ENCODE measurements at regions not wholly inside any gene's neighbourhood (a gene's known extent, or its start where the extent isn't known, plus 50 kb on each side); places are given as distances from the start of the nearest gene placed in this dataset.
"Not testable (repeated sequence)": the region's sequence is repeated elsewhere in the genome, so short reads cannot be mapped to it uniquely, and the experiment has no call there.

- intact Hi-C loops (cut with micrococcal nuclease), result not testable (repeated sequence)
Observed at GRCh38 chr1:78203410-78203982, 157.7 kb downstream of the GIPC2 start.

DNA sequence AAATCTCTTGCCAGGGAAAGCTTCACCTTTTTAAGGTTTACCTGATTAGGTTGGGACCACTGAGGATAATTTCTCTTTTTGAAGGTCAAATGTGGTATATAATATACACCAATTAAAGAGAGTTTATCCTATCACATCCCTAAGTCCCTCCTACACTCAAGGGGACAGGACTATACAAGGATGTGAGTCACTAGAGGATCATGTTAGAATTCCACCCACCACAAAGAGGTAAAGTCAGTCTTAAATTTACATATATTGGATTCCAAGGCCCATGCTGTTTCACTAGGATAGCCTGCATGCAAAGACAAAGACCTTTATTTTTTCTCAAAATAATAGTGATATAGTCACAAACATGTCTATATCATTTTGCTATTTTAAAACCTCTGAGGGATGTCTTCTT, 164.4 kb downstream of the GIPC2 start:
- intact Hi-C loops (cut with micrococcal nuclease), result no loop called here

- intact Hi-C loops (cut with micrococcal nuclease), result no loop called here
Observed at GRCh38 chr1:78211483-78212092, 165.8 kb downstream of the GIPC2 start.

- intact Hi-C loops (cut with micrococcal nuclease), result no loop called here
Observed at GRCh38 chr1:78214334-78214733, 168.6 kb downstream of the GIPC2 start.

GRCh38 chr1:78222225-78222959, 176.6 kb downstream of the GIPC2 start:
- intact Hi-C loops (cut with micrococcal nuclease), result no loop called here

DNA sequence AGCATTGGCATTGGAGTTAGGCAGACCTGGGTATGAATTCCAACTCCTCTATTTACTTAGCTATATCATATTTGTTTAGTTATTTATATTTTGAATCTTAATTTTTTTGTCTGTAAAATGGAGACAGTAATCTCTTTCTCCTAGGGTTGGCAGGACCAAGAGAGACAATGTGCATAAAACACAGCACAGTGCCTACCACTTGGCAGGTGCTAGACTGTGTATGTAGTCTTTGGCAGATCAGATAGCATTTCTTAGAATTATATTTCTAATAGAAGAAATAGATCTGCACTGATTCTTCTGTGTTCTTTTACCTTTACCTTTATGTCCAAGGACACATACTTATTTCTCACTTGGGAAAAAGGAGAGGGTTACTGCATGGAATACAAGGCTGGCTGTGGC, 177.2 kb downstream of the GIPC2 start:
- intact Hi-C loops (cut with micrococcal nuclease), result no loop called here

GRCh38 chr1:78223417-78224215, 177.8 kb downstream of the GIPC2 start:
- intact Hi-C loops (cut with micrococcal nuclease), result no loop called here

- intact Hi-C loops (cut with micrococcal nuclease), result no loop called here
Observed at GRCh38 chr1:78224246-78224785, 178.6 kb downstream of the GIPC2 start.

DNA sequence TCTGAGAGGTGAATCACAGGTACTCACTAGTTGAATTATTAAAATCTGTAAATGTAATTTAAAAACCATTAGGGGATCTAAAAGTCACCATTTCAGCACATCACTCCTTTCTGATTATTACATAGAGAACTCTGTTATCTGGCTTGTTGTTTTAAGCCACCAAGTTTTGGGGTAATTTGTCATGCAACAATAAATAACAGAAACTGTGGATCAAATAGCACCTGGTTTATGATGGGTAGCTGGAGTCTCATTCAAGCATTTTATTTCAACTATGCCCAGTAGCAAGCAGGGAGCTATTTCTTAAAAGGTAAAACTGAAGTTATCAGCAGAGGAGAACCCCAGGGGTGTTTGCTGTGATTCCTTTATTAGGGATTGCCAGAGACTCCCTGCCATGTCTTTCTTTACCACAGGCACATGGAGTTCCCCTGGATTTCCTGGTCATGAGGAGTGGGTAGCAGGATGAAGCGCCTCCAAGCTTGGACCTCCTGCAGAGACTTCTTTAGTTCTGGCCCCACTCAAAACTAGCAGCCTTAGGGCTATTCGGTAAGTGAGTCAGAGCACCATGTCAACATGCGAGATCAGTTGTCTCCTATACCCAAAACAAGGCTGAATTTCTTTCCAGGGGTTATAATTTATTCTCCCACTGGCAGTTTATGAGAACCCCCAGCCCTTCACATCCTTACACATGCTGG, 179.2 kb downstream of the GIPC2 start:
- intact Hi-C loops (cut with micrococcal nuclease), result no loop called here

GRCh38 chr1:78226784-78227183, 181.0 kb downstream of the GIPC2 start:
- intact Hi-C loops (cut with micrococcal nuclease), result no loop called here

GRCh38 chr1:78227705-78228635, 182.2 kb downstream of the GIPC2 start:
- intact Hi-C loops (cut with micrococcal nuclease), result no loop called here

DNA sequence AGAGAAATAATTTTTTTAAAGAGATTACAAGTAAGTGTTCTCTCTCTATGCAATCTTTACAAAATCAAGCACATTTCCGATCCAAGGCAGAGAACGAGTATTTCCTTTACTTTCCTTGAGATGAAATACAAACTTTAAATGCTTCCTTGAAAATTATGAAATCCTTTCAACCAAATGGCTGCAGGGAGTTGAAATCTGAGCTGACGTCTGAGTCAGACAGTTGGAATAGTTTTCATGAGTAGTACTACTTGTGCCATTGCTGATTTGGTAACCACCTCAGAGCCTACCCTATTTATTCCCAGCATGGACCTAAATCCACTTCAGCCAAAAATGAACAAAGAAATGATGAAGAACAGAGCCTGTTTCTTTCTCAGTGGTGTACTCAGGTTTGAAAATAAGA, 183.6 kb downstream of the GIPC2 start:
- intact Hi-C loops (cut with micrococcal nuclease), result no loop called here

- intact Hi-C loops (cut with micrococcal nuclease), result no loop called here
Observed at GRCh38 chr1:78231477-78231876, 185.7 kb downstream of the GIPC2 start.

GRCh38 chr1:78231894-78232293, 186.1 kb downstream of the GIPC2 start:
- intact Hi-C loops (cut with micrococcal nuclease), result no loop called here

GRCh38 chr1:78232630-78233029, 186.9 kb downstream of the GIPC2 start:
- intact Hi-C loops (cut with micrococcal nuclease), result no loop called here

DNA sequence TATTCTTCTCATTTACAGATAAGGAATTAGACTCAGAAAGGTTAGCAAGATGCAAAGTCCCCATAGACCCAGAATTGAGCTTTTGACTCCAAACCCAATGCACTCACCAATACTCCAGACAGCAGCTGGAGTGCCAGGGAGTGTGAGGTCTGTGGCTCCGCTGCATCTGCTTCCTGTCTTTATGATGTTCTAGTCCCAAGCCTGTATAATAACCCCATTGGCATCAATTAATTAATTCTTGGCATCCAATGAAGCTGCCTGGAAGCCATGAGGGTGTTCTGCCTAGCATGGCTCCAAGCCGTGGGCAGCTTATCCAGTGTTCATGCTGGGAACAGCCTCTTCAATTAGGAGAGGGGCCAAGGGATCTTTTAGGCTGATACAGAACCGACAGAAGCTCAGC, 188.7 kb downstream of the GIPC2 start:
- intact Hi-C loops (cut with micrococcal nuclease), result no loop called here

GRCh38 chr1:78236716-78237115, 190.9 kb downstream of the GIPC2 start:
- intact Hi-C loops (cut with micrococcal nuclease), result no loop called here

GRCh38 chr1:78237364-78237916, 191.7 kb downstream of the GIPC2 start:
- intact Hi-C loops (cut with micrococcal nuclease), result no loop called here

- intact Hi-C loops (cut with micrococcal nuclease), result no loop called here
Observed at GRCh38 chr1:78240191-78240590, 194.4 kb downstream of the GIPC2 start.

- intact Hi-C loops (cut with micrococcal nuclease), result no loop called here
Observed at GRCh38 chr1:78240755-78241154, 195.0 kb downstream of the GIPC2 start.
